H1 (cell line): ENCODE measurements at regions not wholly inside any gene's neighbourhood (a gene's known extent, or its start where the extent isn't known, plus 50 kb on each side); places are given as distances from the start of the nearest gene placed in this dataset.

ENCODE experiments used
- EP300 ChIP-seq, 2 experiments: IDR thresholded peaks; 1 replicate in 1 of 2; 2 replicates in 1 of 2; pipeline ENCODE4 v1.6.1; 2011 to 2012; ENCODE audit warnings: low read depth in 2 of 2, low read length in 2 of 2, mild to moderate bottlenecking in 2 of 2, borderline replicate concordance in 1 of 2, inconsistent platforms in 1 of 2, moderate library complexity in 1 of 2
- POU5F1 ChIP-seq: IDR thresholded peaks from 2 replicates; pipeline ENCODE4 v1.6.1; 2011; ENCODE audit warnings: low read depth, mild to moderate bottlenecking, low read length, moderate library complexity
- RXRA ChIP-seq: IDR thresholded peaks from 2 replicates; pipeline ENCODE4 v1.6.1; 2011; ENCODE audit warnings: low read depth, mild to moderate bottlenecking, low read length, moderate library complexity; ENCODE audit not compliant: insufficient read depth
- SUZ12 ChIP-seq: fragments of 200-600 bp; sonication (generic); IDR thresholded peaks from 2 replicates; pipeline ENCODE4 v1.6.1; 2012; ENCODE audit warnings: mild to moderate bottlenecking, inconsistent platforms, low read length, moderate library complexity, mixed read lengths
- USF2 ChIP-seq: IDR thresholded peaks from 2 replicates; pipeline ENCODE4 v1.6.1; 2011; ENCODE audit warnings: low read length, improper control_type of control experiment

DNA sequence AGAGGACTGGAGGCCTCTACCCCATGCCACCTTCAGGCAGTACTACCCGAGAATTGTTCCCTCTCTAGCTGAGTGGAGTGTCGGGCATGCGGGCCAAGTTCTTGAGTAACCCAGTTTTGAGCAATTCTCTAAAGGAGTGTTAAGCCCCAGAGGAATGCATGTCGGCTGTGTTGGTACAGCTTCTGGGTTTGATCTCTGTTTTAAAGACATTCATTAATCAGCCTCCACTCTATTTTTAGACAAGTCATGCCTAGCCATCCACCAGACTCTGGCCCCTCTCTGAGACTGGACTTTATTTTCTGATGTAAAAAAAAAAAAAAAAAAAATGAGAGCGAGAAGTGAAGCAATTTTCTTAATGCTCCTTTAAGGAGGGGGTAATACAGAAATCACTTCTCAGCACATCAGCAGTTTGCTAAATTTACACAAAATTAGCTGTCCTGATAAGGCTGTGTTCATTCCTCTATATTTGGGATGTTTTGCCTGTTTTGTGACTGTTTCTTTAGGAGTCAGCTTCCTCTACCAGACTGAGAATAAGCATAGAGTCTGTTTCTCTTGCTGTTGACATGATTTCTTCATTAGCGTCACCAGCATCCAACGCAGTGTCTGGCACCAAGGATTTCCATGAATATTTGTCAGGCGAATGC, 88.7 kb downstream of the AXIN2 start (continued):
- TF ChIP-seq SUZ12 (no peak), USF2 (no peak), EP300 (IDR thresholded peaks at IDR 0.05; ENCODE audit: borderline replicate concordance in 1 of 2, low read depth in 2 of 2, low read length in 2 of 2) (no peak), RXRA (no peak), POU5F1 (no peak)
